GM21515 (cell line): ENCODE measurements at regions not wholly inside any gene's neighbourhood (a gene's known extent, or its start where the extent isn't known, plus 50 kb on each side); places are given as distances from the start of the nearest gene placed in this dataset.
"Not testable (repeated sequence)": the region's sequence is repeated elsewhere in the genome, so short reads cannot be mapped to it uniquely, and the experiment has no call there.

Experiments used
- ATAC-seq: cut with Tn5 transposase; IDR thresholded peaks from one replicate; pipeline ENCODE4 v1.9.1; 2021; ENCODE audit not compliant: unreplicated experiment

DNA sequence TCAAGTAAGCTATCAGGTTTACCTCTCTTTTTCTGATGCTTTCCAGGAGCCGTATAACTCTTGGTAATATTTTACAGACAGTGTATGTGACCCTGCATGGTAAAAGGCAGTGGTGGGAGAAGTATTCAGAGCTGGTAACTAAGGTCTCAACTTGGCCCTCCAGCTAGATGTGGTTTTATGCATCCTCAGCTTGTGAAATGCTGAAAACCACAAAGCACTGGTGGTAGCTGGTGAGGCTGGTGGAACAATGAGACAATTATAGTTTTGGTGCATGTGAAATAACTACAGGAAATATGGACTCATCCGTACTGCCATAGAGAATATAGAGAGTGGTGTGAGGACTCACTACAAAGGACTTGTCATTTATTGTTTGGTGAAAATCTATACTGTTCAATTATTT is 383.0 kb upstream of the PCDH15 start:
- no peak for ATAC-seq

DNA sequence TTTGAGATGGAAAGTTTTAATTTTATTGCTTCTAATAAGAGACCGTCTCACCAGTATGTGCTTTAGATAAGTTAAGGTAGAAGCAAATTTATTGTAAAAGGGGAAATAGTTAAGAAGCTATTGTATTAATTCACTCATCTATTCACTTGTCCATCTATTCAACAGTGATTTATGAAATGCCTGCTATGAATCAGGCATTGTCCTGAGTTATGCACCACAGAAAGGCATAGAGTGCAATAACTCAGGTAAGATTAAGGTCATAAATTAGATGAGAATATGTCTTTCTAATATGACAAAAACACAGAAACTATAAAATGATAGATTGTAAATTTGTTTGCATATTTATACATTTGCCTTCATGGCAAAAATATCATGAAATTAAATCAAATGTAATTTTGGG is 379.3 kb upstream of the PCDH15 start:
- no peak for ATAC-seq

DNA sequence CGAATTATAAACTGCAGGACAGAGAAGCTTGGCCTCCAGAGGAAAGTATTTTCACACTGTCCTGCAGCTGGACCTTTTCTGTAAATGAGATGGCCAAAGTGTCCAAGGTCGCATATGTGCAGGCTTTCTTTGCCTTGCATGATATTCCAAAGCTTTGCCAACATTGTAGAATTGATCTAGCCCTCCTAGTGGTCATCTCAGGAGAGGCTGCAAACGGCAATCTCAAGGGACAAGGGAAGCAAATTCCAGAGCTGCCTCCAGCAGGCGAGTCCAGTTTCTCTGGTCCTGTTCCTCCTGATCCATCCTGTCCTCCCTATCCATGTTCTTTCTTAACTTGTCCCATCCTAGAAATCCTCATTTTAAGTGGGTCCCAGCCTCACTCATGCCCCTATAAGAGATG is 373.4 kb upstream of the PCDH15 start:
- no peak for ATAC-seq

DNA sequence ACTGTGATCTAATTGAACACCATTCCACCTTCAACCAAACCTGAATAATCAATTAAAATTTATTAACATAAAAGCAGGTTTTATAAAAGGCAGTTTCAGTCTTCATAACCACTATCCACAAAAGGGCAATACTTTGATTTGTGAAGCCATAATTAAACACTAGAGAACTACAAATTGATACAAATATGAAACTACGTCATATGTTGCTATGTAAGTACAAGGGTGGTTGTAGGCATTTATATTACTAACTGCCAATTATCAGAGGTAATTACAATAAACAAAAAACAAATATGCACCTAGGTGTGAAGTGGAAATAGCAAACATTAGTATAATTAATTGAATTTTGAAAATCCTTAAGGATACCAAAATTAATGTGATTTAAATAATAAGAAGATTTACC is 368.5 kb upstream of the PCDH15 start:
- ATAC-seq = no peak

DNA sequence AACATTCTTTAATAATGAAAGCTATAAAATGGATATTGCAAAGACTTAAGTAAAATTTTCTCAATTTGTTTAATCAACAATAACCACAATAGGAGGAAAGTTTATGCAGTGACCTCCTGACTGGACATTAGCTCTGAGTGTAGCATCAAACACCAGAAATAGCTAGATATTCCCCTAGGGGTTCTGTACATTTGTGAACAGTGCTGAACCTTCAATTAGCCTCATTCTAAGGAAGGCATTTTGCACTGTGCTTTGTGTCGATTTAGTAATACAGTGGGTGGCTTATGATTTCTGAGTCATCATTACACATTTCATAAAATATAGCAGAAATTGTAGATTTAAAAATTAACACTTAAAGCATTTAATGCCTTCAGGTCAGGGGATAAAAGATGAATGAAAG is 367.3 kb upstream of the PCDH15 start:
- no peak for ATAC-seq

DNA sequence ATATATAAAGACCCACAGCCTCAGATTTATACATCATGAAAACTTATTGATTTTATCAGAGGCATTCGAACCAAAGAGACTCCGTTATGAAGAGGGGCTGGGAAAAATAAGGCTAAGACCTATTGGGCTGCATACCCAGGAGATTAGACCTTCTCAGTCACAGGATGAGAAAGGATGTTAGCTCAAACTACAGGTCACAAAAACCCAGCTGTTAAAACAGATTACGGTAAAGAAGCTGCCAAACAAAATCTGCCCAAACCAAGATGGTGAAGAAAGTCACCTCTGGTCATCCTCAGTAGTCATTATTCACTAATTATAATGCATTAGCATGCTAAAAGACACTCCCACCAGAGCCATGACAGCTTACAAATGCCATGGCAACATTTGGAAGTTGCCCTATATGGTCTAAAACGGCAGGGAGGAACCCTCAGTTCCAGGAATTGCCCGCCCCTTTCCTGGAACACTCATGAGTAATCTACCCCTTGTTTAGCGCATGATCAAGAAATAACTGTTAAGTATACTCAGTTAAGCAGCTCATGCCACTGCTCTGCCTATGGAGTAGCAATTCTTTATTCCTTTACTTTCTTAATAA is 362.5 kb upstream of the PCDH15 start:
- ATAC-seq = no peak

DNA sequence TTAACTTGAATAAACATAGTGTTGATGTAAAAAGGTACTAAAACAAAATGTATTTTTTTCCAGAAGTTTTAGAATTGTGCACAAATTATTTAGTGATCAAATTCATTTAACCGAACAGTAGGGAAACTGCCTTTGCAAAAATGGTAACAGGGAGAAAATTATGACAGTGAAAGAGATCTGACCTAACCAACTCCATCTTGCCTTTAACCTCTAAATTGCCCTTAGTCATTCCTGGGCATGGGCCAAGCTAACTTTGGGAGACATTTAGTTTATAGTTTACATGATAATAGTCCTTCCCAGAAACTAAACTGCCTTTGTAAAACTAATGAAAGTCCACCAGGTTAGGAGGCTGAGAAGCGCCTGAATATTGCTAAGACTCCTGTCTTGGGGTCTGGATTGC is 361.3 kb upstream of the PCDH15 start:
- not testable (repeated sequence) for ATAC-seq

DNA sequence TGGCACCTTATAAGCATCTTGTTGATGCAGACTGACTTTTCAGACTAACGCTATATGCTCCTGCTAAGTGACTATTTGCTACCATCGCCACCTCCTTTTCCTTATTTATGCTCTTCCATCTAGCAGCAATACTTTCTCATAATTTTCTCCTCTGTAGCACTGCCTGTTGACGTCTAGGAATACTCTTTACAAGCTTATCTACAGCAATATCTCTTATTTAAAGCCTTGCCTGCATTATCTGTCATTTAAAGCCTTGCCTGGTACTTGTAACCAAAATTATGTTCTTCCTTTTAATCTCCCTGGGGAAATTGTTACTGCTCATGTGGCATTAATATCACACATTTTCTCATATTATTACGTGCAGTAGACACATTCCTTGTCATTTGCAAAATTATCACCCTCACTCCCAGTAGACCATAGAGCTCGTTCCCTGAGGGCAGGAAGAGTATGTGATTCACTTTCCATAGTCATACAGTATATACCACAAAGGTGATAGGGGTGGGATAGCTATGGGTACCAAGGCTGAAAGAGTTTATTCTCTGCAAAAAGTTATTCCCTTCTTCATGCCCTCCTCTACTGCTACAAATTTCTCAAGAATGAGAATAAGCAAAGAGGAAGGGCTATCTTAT is 359.7 kb upstream of the PCDH15 start:
- ATAC-seq = no peak

DNA sequence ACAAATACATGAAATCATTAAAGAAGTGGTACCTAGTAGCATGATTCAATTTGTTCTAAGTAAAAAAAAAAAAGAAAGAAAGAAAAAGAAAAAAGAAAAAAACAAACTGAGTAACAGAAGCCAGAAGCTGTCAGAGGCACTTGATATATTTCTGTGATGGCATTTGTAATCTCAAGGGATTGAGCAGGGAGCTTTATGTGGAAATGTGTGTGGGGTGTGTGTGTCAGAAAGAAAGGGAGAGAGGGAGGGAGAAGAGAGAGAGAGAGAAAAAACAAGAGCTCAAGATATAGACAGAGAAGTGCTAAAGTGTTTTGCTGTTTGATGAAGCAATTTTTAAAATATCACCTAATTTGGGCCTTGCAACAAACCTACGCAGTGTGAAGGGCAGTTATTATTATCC is 357.6 kb upstream of the PCDH15 start:
- no peak for ATAC-seq

DNA sequence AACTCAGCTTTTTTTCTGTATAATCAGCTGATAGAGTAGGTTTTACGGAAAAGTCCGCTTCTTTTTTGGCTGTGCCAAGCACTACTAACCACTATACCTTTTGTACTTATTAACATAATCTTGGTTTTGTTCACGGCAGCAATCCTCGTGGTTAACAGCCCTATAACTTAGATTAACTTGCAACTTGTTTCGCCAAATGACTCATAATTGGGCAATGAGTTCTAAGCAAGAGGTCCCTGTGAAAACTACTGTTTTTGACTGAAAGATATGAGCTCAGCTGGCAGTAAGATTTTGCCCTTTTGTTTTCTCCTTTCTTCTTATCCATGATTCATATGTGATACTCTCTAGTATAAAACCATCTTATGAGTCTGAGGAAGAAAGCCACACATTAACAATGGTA is 345.0 kb upstream of the PCDH15 start:
- no peak for ATAC-seq

DNA sequence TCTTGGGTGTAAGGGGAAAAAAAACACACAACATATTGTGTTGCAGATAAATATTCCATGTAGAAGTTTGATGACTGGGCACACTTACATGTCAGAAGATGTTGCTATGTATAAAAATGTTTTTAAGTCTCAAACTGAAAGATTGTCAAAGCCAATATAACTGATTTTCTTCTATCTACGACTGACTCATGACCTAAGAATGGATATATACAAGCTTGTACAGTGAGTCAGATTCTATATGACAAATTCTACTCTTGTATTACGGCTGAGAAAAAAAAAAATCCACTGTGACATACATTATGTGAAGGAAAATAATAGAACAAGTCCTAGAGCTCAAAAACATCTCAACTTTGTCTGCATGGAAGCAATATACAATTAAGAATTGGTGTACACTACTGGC is 343.0 kb upstream of the PCDH15 start:
- ATAC-seq = no peak

DNA sequence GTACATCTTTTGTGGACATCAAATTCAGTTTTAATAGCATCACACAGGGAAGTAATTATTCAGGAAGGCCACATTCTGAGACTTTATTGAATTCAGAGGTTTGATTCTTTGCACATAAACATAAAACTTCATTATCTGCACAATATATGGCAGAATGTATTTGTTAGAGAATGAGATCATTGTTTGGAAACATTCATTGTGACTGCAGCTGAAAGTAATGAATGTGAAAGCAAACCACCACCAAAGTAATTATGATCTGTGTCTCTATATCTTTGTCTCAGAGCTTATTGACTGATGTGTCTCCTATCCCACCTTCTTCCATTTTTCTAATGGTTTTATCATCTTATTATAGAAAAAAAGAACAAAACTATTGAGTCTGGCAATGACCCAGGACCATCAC is 340.9 kb upstream of the PCDH15 start:
- no peak for ATAC-seq

DNA sequence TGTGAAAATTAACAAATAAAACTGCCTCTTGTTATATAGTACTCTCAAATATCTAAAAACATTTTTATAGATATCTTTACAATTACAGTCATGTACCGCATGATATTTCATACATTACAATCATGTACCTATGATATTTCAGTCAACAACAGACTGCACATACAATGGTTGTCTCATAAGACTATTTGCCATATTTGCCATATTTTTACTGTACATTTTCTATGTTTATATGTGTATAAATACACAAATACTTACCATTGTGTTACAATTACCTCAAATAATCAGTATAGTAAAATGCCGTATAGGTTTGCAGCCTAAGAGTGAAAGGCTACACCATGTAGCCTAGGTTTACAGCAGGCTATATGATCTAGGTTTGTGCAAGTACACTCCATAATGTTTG is 336.0 kb upstream of the PCDH15 start:
- no peak for ATAC-seq

DNA sequence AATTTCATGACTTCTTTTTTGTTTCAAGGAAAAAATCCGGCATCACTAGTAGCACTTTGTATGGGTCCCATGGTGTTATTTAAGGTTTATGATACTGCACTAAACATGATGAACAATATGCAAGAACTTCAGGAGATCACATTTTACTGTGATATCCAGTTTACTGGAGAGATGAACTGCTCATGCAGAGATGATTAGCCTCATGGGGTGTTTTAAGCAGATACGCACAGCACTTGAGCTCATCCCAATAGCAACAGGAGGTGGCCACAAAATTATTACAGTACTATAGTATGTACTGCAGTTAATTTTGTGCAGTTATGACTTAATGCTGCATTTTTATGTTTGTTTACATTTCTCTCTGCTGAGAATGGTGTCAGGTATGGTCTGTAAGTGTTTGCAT is 303.7 kb upstream of the PCDH15 start:
- no peak for ATAC-seq

DNA sequence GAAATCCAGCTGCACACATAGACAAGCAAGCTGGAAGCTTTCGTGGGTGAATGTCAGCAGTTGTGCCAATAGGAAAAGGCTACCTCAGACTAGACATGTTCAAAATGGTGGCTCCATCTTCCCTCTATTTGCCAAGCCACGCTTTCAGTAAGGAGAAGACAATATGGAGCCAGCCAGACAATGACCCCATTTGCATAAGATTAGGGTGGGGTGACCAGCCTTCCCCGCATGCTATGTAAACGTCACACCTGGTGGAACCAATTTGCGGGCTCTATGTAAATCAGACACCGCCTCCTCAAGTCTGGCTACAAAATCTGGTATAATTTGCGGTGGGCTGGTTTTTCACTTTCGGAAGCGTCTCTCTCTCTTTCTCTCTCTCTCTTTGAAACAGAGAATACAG is 297.4 kb upstream of the PCDH15 start:
- no peak for ATAC-seq

DNA sequence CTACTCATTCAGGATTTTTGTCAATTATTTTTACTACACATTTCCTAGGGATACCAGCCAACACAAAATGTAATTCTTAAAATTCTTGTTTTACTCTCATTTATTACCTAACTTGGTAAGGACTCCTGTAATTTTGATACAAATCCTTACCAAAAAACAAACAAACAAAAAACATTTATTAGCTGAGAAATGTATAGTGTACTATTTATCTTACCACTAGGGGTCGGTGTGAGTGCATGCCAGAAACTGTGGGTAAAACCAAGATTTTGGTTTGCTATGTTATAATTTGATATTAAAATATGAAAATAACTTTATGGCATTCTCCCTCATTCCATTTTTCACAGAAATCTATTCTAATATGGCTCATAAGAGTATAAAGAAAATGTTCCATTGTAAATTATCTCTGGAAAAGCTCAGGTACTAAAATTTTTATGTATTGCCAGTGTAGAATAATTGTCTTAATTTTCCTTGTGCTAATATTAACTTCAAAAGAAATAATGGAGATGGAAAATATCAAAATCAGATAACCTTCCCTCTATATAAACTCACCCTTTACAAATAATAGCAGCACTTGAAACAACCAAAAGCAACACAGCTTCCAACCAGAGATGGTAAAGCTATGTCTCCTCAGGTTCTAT is 290.8 kb upstream of the PCDH15 start:
- no peak for ATAC-seq

DNA sequence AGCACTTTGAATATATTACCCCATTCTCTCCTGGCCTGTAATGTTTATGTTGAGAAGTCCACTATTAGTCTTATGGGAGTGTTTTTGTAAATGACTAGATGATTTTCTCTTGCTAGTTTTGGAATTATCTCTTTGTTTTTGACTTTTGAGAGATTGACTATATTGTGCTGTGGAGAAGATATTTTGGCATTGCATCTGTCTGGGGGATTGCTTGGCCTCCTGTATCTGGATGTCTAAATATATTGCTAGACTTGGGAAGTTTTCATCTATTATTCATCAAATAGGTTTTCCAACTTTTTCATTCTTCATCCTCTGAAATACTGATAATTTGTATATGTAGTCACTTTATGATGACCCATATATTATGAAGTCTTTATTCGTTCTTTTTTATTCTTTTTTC is 277.1 kb upstream of the PCDH15 start:
- ATAC-seq = no peak

DNA sequence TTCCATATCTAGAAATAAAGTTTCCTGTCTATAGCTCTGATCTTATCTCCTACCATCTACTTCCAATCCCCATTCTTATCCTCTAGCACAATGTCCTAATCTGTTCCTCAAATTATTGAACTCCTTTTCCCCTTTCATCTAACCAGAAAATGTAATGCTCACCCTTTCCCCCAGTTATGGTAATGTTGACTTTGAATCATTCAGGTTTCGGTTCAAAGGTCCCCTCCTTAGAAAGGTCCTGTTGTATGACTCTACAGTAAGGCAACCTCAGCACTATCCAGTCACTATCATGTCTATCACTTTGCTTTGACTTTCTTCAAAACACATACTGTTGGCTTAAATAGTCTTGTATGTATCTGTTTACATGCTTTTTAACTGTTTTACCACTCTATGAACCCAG is 264.2 kb upstream of the PCDH15 start:
- no peak for ATAC-seq

DNA sequence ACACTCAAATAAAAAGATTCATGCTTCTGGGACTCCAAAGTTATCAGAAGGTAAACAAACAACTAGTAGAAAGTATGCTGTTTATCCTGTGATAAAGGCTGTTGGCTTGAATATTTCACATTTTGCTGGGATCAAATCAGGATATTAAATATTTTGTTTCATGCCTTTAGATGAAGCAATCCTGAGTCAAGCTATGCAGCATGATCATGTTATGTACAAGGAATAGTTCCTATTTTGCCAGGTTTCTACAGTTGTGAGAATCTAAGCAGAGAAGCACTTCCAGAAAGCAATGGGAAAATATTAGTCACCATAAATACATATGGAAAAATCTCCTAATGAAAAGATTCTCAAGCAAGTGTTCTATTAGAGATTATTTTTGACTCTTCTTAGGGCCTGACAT is 262.8 kb upstream of the PCDH15 start:
- ATAC-seq = no peak

DNA sequence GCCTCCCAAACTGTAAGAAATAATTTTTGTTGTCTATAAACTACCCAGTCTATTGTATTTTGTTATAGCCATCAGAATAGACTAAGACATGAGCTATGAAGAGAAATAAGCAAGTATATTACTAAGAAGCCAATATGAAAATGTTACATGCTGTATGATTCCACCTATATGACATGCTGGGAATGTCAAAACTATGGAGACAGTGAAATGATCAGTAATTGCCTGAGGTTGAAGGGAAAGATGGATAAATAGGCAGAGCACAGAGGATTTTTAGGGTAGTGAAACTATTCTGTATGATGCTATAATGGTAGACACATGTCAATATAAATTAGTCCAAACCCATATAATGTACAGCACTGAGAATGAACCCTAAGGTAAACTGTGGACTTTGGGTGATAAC is 261.3 kb upstream of the PCDH15 start:
- ATAC-seq = no peak

DNA sequence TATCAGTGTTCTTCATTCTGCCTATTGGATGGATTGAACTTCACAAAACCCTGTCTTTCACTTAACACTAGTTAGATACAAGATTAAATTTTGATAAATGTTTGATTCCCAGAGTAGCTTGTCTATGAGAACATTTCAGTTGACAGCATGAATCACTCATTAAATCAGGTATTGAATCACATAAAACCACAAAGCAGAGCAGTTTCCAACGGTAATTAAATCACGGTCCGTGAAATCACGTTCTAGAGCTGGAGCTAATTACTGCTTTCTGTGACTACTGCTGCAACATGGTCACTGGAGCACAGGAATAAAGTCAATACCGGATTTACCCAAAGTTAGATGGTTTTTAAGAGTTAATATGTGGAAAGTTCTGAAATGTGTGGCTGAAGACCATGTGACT is 257.8 kb upstream of the PCDH15 start:
- no peak for ATAC-seq

DNA sequence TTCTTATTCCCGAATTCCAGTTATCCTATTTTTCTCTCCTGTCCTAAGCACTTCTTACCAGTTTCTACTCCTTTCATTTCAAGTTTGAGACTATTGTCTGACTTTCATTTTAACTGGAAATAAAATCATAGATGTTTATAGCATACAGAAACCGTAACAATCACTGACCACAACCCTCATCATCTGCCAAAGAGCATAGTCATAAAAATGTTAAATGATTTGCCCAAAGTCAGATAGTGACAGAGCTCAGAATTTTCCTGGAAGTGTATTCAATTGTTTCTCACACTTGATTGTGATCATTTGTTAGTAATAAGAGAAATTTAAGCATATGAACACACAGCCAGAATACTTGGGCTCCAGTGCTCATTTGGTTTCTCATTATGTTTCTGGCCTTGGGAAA is 250.5 kb upstream of the PCDH15 start:
- no peak for ATAC-seq
